T-helper 17 cell (primary cell): ENCODE measurements at regions not wholly inside any gene's neighbourhood (a gene's known extent, or its start where the extent isn't known, plus 50 kb on each side); places are given as distances from the start of the nearest gene placed in this dataset.
"Not testable (repeated sequence)": the region's sequence is repeated elsewhere in the genome, so short reads cannot be mapped to it uniquely, and the experiment has no call there.

Experiments
- ATAC-seq: fragments of 150-1000 bp; cut with Tn5 transposase; 2 replicates; pipeline ENCODE4 v1.10.0; 2021; ENCODE audit warnings: mild to moderate bottlenecking, moderate library complexity
- DNase-seq, 3 donors: peaks; one replicate each; pipeline versions ENCODE4 v3.0.0 to v3.0.0-alpha.2; 2020 to 2021
- H3K9me3 ChIP-seq: one replicate; pipeline ENCODE4 v1.7.0; 2013; ENCODE audit warnings: low read length, mild to moderate bottlenecking; ENCODE audit not compliant: control insufficient read depth, poor library complexity, severe bottlenecking
- H3K27ac Mint-ChIP-seq: one replicate; pipeline ENCODE4 v1.8.0; 2022; ENCODE audit warnings: mild to moderate bottlenecking, moderate library complexity, mixed read lengths
- H3K27me3 Mint-ChIP-seq: one replicate; pipeline ENCODE4 v1.8.0; 2022; ENCODE audit warnings: mixed read lengths
- H3K36me3 Mint-ChIP-seq: one replicate; pipeline ENCODE4 v1.8.0; 2022; ENCODE audit warnings: low read depth, mixed read lengths
- H3K4me1 Mint-ChIP-seq: one replicate; pipeline ENCODE4 v1.8.0; 2022; ENCODE audit warnings: mild to moderate bottlenecking, mixed read lengths
- H3K4me3 Mint-ChIP-seq: one replicate; pipeline ENCODE4 v1.8.0; 2022; ENCODE audit warnings: mild to moderate bottlenecking, moderate library complexity, mixed read lengths

DNA sequence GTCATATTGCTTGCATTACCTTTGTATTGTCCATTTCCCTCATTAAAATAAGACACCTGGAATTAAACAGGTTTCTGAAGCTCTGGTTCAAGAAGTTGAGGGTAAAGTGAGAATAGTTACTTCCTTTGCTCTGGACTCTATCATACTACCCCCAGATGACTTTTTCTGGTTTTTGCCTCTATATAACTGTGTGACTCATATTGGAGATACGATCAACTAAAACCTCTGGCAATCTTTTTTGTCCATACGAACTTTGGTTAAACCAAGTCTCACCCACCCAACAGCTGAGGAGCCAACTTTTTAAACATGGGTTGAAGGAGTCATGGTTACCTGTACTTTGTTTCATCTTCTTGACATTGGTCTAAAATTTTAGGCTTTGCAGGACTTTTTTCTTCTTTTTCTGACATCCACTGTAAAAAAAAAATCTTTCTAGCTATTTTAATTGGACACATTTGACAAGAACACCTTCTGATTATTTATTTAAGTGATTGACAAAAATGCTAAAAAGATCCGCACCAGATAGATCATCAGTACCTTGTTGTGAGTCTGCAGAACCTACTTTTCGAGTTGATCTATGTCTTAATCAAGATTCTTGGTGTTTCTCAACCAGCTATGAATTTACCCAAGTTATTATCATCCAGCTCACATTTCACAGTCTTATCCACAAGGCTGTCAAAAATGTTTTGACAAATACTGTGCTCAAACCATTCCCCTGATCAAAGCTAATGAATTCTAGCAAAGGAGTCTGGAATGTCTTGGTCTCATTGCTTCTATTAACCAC lies 166.0 kb downstream of the IPO8 start:
- no peak overlapping the region for H3K4me3 Mint-ChIP-seq
- ATAC-seq (no peak), DNase-seq (no peak)
- peaks cover 3% of the 10 kb centered on the region for H3K9me3 ChIP-seq
- H3K27me3 Mint-ChIP-seq, result peaks cover 30% of the 10 kb centered on the region
- H3K36me3 Mint-ChIP-seq, result no peaks in the 10 kb centered on the region
- H3K4me1 Mint-ChIP-seq, result no peaks in the 10 kb centered on the region
- no peak overlapping the region for H3K27ac Mint-ChIP-seq

DNA sequence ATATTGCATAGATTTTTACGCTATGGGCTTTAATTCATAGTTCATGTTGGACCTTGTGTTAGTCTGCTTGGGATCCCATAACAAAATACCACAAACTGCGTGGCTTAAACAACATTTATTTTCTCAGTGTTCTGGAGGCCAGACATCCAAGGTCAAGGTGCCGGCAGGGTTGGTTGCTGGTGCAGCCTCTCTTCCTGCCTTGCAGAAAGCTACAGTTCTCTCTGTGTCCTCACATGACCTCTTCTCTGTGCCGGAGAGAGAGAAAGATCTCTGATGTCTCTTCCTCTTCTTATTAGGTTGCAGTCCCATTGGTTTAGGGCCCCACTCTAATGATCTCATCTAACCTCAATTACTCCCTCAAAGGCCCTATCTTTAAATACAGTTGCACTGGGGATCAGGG lies 170.5 kb downstream of the IPO8 start:
- no peak for ATAC-seq
- no peak overlapping the region for H3K4me3 Mint-ChIP-seq
- no peak for DNase-seq
- no peaks in the 10 kb centered on the region for H3K4me1 Mint-ChIP-seq
- H3K27ac Mint-ChIP-seq, result no peak overlapping the region
- peaks cover 3% of the 10 kb centered on the region for H3K9me3 ChIP-seq
- H3K27me3 Mint-ChIP-seq, result peaks cover 9% of the 10 kb centered on the region
- H3K36me3 Mint-ChIP-seq, result no peaks in the 10 kb centered on the region

DNA sequence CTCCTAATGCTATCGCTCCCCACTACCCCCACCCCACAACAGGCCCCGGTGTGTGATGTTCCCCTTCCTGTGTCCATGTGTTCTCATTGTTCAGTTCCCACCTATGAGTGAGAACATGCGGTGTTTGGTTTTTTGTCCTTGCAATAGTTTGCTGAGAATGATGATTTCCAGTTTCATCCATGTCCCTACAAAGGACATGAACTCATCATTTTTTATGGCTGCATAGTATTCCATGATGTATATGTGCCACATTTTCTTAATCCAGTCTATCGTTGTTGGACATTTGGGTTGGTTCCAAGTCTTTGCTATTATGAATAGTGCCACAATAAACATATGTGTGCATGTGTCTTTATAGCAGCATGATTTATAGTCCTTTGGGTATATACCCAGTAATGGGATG lies 175.4 kb downstream of the IPO8 start:
- not testable (repeated sequence) for H3K36me3 Mint-ChIP-seq, H3K27me3 Mint-ChIP-seq, H3K4me3 Mint-ChIP-seq, H3K27ac Mint-ChIP-seq, H3K9me3 ChIP-seq, DNase-seq, ATAC-seq, H3K4me1 Mint-ChIP-seq

DNA sequence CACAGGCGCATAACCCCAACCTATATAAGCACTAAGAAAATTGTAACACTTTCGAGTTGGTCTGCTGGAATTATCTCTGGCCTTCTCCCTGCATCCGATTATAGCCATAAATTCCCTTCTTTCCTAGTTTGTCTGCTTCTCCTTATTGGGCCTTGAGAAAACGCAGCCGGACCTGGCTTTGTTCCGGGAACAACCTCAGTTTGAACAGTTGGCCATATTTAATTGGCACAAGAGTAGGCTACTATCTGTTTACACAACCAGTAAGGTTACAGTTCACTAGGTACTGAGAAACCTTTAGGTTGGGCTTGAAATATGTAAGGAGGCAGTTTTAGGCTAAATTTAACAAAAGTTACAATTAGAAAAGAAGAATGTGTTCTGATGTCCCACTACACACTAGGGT lies 176.1 kb downstream of the IPO8 start:
- H3K27me3 Mint-ChIP-seq, result peaks cover 4% of the 10 kb centered on the region
- H3K4me1 Mint-ChIP-seq, result no peaks in the 10 kb centered on the region
- H3K9me3 ChIP-seq, result no peaks in the 10 kb centered on the region
- no peaks in the 10 kb centered on the region for H3K36me3 Mint-ChIP-seq
- H3K27ac Mint-ChIP-seq, result no peak overlapping the region
- DNase-seq (no peak), ATAC-seq (no peak)
- H3K4me3 Mint-ChIP-seq, result no peak overlapping the region

DNA sequence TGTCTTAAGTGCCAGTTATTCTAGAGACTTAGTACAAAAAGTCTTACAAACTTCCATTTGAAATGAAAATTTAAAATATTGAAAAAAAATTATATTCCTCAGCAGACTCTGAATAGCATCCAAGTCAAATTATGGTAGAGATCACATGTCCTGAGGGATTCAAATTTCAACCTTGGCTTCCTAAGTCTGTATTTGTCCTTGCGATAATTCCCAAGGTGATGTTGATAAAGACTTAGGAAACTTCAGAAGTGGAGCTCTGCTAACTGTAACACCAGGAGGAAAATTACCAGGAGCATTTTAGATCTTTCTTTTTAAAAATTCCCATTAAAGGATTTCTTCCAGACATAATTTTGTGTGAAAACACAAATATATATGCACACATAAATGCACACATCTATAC lies 178.3 kb downstream of the IPO8 start:
- Mint-ChIP-seq H3K27me3 (no peaks in the 10 kb centered on the region), H3K4me1 (no peaks in the 10 kb centered on the region), H3K27ac (no peak overlapping the region), H3K36me3 (no peaks in the 10 kb centered on the region), H3K4me3 (no peak overlapping the region)
- no peaks in the 10 kb centered on the region for H3K9me3 ChIP-seq
- DNase-seq, result no peak
- ATAC-seq, result no peak

DNA sequence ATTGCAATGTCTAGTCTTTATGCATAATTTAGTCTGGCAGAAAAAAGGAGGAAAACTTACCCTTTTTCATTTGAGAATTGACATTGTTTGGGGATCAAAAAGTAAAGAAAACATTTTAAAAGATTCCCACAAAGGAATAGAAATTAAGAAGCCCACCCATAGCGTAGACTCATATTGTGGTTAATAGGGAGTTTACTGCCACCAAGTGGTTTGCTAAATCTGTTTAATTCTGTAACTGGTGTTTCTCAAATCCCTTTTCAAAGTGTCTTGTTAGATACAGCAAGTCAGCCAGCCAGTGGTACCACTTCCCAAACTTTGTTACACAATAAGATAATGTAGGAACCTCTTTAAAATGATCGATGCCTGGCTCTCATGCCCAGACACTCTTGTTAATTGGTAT lies 180.3 kb downstream of the IPO8 start:
- no peaks in the 10 kb centered on the region for H3K4me1 Mint-ChIP-seq
- no peaks in the 10 kb centered on the region for H3K27me3 Mint-ChIP-seq
- H3K9me3 ChIP-seq, result no peaks in the 10 kb centered on the region
- no peak overlapping the region for H3K4me3 Mint-ChIP-seq
- no peak for DNase-seq
- no peaks in the 10 kb centered on the region for H3K36me3 Mint-ChIP-seq
- no peak for ATAC-seq
- no peak overlapping the region for H3K27ac Mint-ChIP-seq

DNA sequence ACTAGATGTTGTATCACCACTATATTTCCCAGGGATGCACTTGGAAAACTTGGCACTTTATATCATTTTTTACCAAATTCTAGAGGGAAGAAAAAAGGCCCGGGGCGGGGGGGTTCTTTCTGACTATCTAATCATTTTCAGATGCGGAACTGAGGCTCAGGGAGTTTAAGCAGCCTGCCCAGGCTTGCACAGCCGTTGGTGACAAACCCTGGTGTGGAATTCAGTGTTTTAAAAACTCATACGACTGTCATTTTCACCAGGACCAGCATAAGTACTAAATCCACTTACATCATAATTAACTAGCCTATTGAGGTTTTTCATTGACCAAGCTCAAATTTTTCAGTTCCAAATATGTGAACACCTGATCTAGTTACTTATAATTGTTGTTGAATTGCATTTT lies 181.0 kb downstream of the IPO8 start:
- H3K27ac Mint-ChIP-seq, result no peak overlapping the region
- DNase-seq (no peak), ATAC-seq (no peak)
- no peaks in the 10 kb centered on the region for H3K36me3 Mint-ChIP-seq
- H3K4me1 Mint-ChIP-seq, result no peaks in the 10 kb centered on the region
- H3K9me3 ChIP-seq, result no peaks in the 10 kb centered on the region
- H3K27me3 Mint-ChIP-seq, result no peaks in the 10 kb centered on the region
- no peak overlapping the region for H3K4me3 Mint-ChIP-seq

DNA sequence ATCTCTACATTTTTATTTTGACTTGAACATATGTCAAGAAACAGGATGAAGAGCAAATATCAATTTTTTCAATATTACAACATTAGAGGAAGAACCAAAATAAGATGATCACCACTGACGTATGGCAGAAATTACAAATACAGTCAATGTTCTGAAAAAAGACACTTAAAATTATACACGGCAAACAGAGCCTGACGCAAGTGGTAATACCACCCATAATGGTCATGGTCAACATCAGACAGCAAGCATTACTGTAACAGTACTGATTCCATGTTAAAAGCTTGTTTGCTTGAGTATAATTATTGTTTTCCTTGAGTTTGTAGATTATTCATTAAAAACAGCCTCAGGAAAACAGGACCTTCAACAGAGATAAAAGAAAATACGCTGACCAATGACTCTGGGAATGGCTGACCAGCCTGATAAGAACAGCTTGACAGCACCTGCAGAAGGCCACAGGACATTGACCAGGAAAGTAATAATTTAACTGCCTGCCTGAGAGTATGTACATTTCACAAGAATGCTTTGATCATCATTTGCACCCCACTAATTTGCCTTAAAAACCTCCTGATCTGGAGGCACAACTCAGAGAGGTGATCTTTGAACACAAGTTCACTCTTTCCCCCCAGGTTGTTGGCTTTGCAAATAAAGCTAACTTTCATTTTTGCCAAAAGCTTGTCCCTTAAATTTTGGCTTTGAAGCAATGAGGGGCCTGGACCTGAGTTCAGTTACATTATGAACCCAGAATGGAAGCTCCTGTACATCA lies 187.3 kb downstream of the IPO8 start:
- H3K36me3 Mint-ChIP-seq, result no peaks in the 10 kb centered on the region
- ATAC-seq, result no peak
- no peaks in the 10 kb centered on the region for H3K9me3 ChIP-seq

DNA sequence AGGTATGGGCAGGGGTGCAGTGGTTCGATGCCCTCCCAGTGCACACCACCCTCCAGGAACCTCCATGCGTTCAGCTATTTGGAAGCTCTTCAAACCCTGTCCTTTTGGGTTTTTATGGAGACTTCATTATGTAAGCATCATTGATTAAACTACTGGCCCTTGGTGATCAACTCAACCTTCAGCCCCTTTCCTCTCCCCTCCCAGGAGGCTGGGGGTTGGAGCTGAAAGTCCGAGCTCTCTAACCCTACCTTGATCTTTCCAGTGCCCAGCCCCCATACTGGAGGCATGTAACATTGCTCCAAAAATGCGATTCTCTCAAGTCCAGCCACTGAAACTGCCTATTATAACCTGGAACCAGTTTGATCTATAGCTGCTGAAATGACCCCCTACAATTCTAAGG lies 188.1 kb downstream of the IPO8 start:
- Mint-ChIP-seq H3K27me3 (no peaks in the 10 kb centered on the region), H3K4me1 (no peaks in the 10 kb centered on the region), H3K4me3 (no peak overlapping the region), H3K36me3 (no peaks in the 10 kb centered on the region), H3K27ac (no peak overlapping the region)
- H3K9me3 ChIP-seq, result no peaks in the 10 kb centered on the region
- ATAC-seq, result no peak
- DNase-seq, result no peak

More for the DNA sequence above, 187.3 kb downstream of the IPO8 start:
- no peak for DNase-seq
- Mint-ChIP-seq H3K27ac (no peak overlapping the region), H3K4me1 (no peaks in the 10 kb centered on the region), H3K27me3 (no peaks in the 10 kb centered on the region), H3K4me3 (no peak overlapping the region)

DNA sequence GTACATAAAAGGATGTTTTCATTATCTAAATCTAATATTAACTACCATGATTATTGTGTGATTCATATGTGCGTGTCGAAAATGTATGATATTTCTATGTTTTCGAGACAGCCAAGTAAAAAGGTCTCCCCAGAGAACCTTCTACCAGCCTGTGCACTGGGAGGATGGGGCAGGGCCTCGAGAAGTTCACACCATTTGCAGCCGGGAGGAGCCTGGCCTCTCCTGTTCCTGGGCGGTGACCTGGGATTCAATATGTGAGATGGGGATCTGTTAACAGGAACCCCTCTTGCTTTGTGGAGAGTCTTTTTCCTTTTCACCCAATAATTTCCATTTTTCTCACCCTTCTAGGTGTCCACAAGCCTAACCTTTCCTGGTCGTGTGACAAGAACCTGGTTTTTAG lies 189.3 kb downstream of the IPO8 start:
- Mint-ChIP-seq H3K27ac (no peak overlapping the region), H3K27me3 (no peaks in the 10 kb centered on the region), H3K4me3 (no peak overlapping the region), H3K36me3 (no peaks in the 10 kb centered on the region), H3K4me1 (no peaks in the 10 kb centered on the region)
- DNase-seq (no peak), ATAC-seq (no peak)
- no peaks in the 10 kb centered on the region for H3K9me3 ChIP-seq

DNA sequence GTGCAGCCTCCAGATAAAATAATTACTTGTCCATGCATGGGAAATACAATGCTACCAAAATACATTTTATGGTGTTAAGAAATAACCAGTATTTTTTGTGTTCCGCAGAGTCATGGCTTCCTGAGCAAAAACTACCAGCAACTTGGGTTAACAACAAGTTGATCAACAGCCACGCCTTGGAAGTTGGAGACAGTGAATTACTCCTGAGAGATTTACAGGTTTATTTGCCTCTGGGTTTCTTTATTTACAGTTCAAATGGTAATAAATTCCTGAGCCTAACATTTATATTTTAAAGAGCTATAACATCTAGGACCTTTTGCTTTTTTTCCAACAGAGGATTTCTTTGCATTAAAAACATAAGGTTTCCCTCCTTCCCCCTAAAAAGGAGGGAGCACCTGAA lies 194.0 kb downstream of the IPO8 start:
- Mint-ChIP-seq H3K27me3 (peaks cover 4% of the 10 kb centered on the region), H3K4me1 (no peaks in the 10 kb centered on the region), H3K36me3 (no peaks in the 10 kb centered on the region), H3K27ac (no peak overlapping the region), H3K4me3 (no peak overlapping the region)
- no peak for DNase-seq
- no peak for ATAC-seq
- no peaks in the 10 kb centered on the region for H3K9me3 ChIP-seq

DNA sequence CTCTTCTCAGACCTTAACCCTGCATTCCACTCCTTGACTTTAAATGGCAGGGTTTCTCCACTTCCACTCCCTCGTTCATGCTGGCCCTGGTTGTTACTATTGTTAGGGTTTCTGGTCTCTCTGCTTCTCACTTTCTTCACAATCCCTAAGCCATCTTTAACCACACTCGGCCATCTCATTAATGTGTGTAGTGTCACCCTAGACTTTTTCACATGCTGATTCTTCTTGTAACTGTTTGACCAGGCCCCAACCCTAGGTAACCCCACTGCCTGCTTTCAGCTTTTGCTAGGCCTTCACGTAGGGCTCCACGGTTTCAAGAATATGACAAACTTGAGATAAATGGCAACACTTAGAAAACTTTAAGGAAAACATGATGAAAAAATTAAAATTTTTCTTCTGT lies 195.1 kb downstream of the IPO8 start:
- H3K36me3 Mint-ChIP-seq, result no peaks in the 10 kb centered on the region
- H3K9me3 ChIP-seq, result no peaks in the 10 kb centered on the region
- H3K27me3 Mint-ChIP-seq, result peaks cover 4% of the 10 kb centered on the region
- DNase-seq, result no peak
- H3K4me3 Mint-ChIP-seq, result no peak overlapping the region
- no peaks in the 10 kb centered on the region for H3K4me1 Mint-ChIP-seq
- no peak for ATAC-seq
- no peak overlapping the region for H3K27ac Mint-ChIP-seq

DNA sequence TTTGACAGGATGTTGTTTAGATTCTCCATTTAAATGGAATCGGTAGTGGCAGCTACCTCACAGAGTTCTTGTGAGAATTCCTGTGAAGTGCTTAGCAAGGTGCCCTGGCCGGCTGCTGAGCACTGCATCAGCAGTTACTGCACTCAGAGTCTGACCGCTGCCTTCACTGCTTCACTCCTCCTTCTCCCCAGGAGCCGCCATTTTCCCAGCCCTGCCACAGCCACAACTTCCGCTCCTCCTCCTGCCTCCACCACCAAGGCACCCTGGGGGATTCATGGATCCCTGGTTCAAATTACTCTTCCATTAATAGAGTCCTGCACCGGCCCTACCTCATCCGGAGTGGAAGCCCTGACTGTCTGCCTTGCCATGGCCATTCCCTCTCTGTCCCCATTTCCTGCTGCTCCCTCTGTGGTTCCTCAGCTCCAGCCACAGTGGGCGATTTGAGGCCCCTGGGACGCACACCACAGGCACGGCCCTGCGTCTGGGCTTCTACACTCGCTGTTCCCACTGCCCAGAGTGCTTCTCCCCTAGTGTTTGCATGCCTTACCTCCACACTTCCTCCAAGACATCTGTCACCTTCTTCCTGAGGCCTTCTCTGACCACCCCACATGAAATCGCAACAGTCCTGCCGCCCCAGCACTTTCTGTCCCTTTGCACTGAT lies 210.3 kb downstream of the IPO8 start:
- Mint-ChIP-seq H3K36me3 (no peaks in the 10 kb centered on the region), H3K4me3 (no peak overlapping the region), H3K27ac (no peak overlapping the region), H3K4me1 (no peaks in the 10 kb centered on the region), H3K27me3 (peaks cover 8% of the 10 kb centered on the region)
- no peak for ATAC-seq
- DNase-seq, result no peak
- H3K9me3 ChIP-seq, result no peaks in the 10 kb centered on the region
